Adrenal gland (tissue), 9 donors: ENCODE measurements at regions not wholly inside any gene's neighbourhood (a gene's known extent, or its start where the extent isn't known, plus 50 kb on each side); places are given as distances from the start of the nearest gene placed in this dataset.

Source experiments
- DNase-seq, 7 donors: peaks; one replicate each; pipeline ENCODE4 v3.0.0-alpha.2; 2019 to 2020
- H3K27ac ChIP-seq, 5 donors: fragments of 200-600 bp; sonication (generic) in 4 of 5; 1 replicate in 3 of 5; 2 replicates in 2 of 5; pipeline versions ENCODE4 v1.5.1 to v1.8.0; 2016 to 2020; ENCODE audit warnings: mild to moderate bottlenecking in 1 of 5
- H3K27me3 ChIP-seq: fragments of 200-600 bp; 2 replicates; pipeline ENCODE4 v1.8.0; 2021
- H3K36me3 ChIP-seq, 2 donors: fragments of 200-600 bp; replicated peaks in 1 of 2; 1 replicate in 1 of 2; 2 replicates in 1 of 2; pipeline versions ENCODE4 v1.5.1 to v1.8.0; 2018 to 2022
- H3K4me1 ChIP-seq, 2 donors: fragments of 200-600 bp; replicated peaks in 1 of 2; 1 replicate in 1 of 2; 2 replicates in 1 of 2; pipeline versions ENCODE4 v1.5.1 to v1.8.0; 2018 to 2021
- H3K4me3 ChIP-seq, 4 donors: fragments of 200-600 bp; sonication (generic) in 3 of 4; one replicate each; pipeline ENCODE4 v1.5.1; 2016 to 2018
- H3K9me3 ChIP-seq, 3 donors: fragments of 200-600 bp; sonication (generic) in 1 of 3; replicated peaks in 1 of 3; 1 replicate in 2 of 3; 2 replicates in 1 of 3; pipeline versions ENCODE4 v1.5.1 to v1.8.0; 2016 to 2021
- CTCF ChIP-seq, 6 experiments: fragments of 450-650 bp in 4 of 6; fragments of 200-600 bp in 2 of 6; sonication (generic) in 1 of 6; IDR thresholded peaks; 1 replicate in 5 of 6; 2 replicates in 1 of 6; pipeline versions ENCODE4 v1.5.1 to v1.8.0; 2016 to 2021; ENCODE audit warnings: antibody characterized with exemption in 6 of 6, mild to moderate bottlenecking in 2 of 6, moderate library complexity in 1 of 6
- POLR2A ChIP-seq, 2 donors: fragments of 450-650 bp; IDR thresholded peaks; one replicate each; pipeline ENCODE4 v1.6.1; 2017; ENCODE audit warnings: antibody characterized with exemption in 2 of 2, mild to moderate bottlenecking in 2 of 2, moderate library complexity in 1 of 2
- WGBS, 4 donors: extraction: QIAGEN DNeasy Blood & Tissue Kit in 2 of 4; methylation state at CpG; one replicate each; pipeline versions ENCODE4 v1.1.5 to v1.1.7; 2013 to 2017; 5-methylcytosine and 5-hydroxymethylcytosine counted together
- intact Hi-C, 2 donors: fragments of 100-400 bp; cut with DNase I; formaldehyde crosslinking; loops; one replicate each; pipeline versions ENCODE4 v1.14.1 to v1.15.0; 2022 to 2023
- donor health status: healthy with polysubstance abuse.
- donor health status: Bipolar disorder and iron deficiency.
- donor health status: DM: yes; HTN: yes; CAD: no.
- donor health status: DM: no; HTN: no; CAD: no.
- donor health status: DM: no; HTN: no; CAD: no.

- intact Hi-C loops = no loop called here
- TF ChIP-seq POLR2A (IDR thresholded peaks at IDR 0.05) = no peak
- TF ChIP-seq CTCF (IDR thresholded peaks at IDR 0.05) = no peak
- no peak for DNase-seq
These were observed 113.1 kb upstream of the DOK5 start for GRCh38 chr20:54362283-54362682.

GRCh38 chr20:54364365-54364764 lies 111.0 kb upstream of the DOK5 start:
- Histone ChIP-seq H3K36me3 (no peaks in the 10 kb centered on the region), H3K4me3 (no peak overlapping the region), H3K27ac (no peak overlapping the region), H3K27me3 (no peaks in the 10 kb centered on the region), H3K4me1 (no peaks in the 10 kb centered on the region), H3K9me3 (no peaks in the 10 kb centered on the region)
- intact Hi-C loops = no loop called here
- DNase-seq = no peak
- no peak for TF ChIP-seq POLR2A (IDR thresholded peaks at IDR 0.05)

More at GRCh38 chr20:54362283-54362682, 113.1 kb upstream of the DOK5 start:
- no peaks in the 10 kb centered on the region for H3K27me3 ChIP-seq
- H3K36me3 ChIP-seq = no peaks in the 10 kb centered on the region
- no peak overlapping the region for H3K4me3 ChIP-seq
- no peaks in the 10 kb centered on the region for H3K9me3 ChIP-seq
- no peak overlapping the region for H3K27ac ChIP-seq
- H3K4me1 ChIP-seq = no peaks in the 10 kb centered on the region

GRCh38 chr20:54364919-54365318 lies 110.5 kb upstream of the DOK5 start:
- H3K36me3 ChIP-seq = no peaks in the 10 kb centered on the region
- TF ChIP-seq CTCF (IDR thresholded peaks at IDR 0.05) (no peak), POLR2A (IDR thresholded peaks at IDR 0.05) (no peak)
- intact Hi-C loops = no loop called here
- H3K27ac ChIP-seq = no peak overlapping the region
- no peak for DNase-seq
- H3K27me3 ChIP-seq = no peaks in the 10 kb centered on the region
- H3K4me1 ChIP-seq = no peaks in the 10 kb centered on the region
- no peaks in the 10 kb centered on the region for H3K9me3 ChIP-seq
- WGBS, 4 donors = 70 to 77% (median 73%) methylated on average over 6 of the region's 6 CpGs
- H3K4me3 ChIP-seq = no peak overlapping the region

GRCh38 chr20:54366669-54367344 lies 108.6 kb upstream of the DOK5 start:
- no peaks in the 10 kb centered on the region for H3K27me3 ChIP-seq
- no peak overlapping the region for H3K27ac ChIP-seq
- intact Hi-C loops = no loop called here
- no peaks in the 10 kb centered on the region for H3K36me3 ChIP-seq
- no peak overlapping the region for H3K4me3 ChIP-seq
- H3K4me1 ChIP-seq = no peaks in the 10 kb centered on the region
- TF ChIP-seq CTCF (IDR thresholded peaks at IDR 0.05) (no peak), POLR2A (IDR thresholded peaks at IDR 0.05) (no peak)
- no peak for DNase-seq
- 78 to 89% (median 86%) methylated on average over 5 of the region's 5 CpGs for WGBS, 4 donors
- H3K9me3 ChIP-seq = no peaks in the 10 kb centered on the region

GRCh38 chr20:54368570-54368969 lies 106.8 kb upstream of the DOK5 start:
- Histone ChIP-seq H3K9me3 (no peaks in the 10 kb centered on the region), H3K4me1 (no peaks in the 10 kb centered on the region), H3K4me3 (no peak overlapping the region), H3K36me3 (no peaks in the 10 kb centered on the region), H3K27me3 (no peaks in the 10 kb centered on the region), H3K27ac (no peak overlapping the region)
- intact Hi-C loops = no loop called here
- no peak for DNase-seq
- no peak for TF ChIP-seq CTCF (IDR thresholded peaks at IDR 0.05)
- no peak for TF ChIP-seq POLR2A (IDR thresholded peaks at IDR 0.05)
- 62 to 72% (median 65%) methylated on average over 6 of the region's 6 CpGs for WGBS, 4 donors
